AG08396 (cell line): ENCODE measurements at regions not wholly inside any gene's neighbourhood (a gene's known extent, or its start where the extent isn't known, plus 50 kb on each side); places are given as distances from the start of the nearest gene placed in this dataset.
"Not testable (repeated sequence)": the region's sequence is repeated elsewhere in the genome, so short reads cannot be mapped to it uniquely, and the experiment has no call there.

Source experiments
- DNase-seq: peaks from one replicate; pipeline ENCODE4 v3.0.0; 2012; ENCODE audit warnings: low spot score, mixed read lengths

DNA sequence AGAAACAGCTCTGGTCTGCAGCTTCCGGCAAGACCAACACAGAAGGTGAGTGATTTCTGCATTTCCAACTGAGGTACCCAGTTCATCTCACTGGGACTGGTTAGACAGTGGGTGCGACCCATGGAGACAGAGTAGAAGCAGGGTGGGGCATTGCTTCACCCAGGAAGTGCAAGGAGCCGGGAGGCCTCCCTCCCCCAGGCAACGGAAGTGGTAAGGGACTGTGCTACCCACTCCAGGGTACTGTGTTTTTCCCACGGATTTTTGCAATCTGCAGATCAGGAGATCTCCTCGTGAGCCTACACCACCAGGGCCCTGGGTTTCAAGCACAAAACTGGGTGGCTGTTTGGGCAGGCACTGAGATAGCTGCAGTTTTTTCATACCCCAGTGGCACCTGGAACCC lies 929.9 kb downstream of the SLITRK1 start:
- not testable (repeated sequence) for DNase-seq

- no peak for DNase-seq
Measured at GRCh38 chr13:82947683-82948082, 934.6 kb downstream of the SLITRK1 start.

- DNase-seq: no peak
Measured at GRCh38 chr13:82947191-82947621, 935.1 kb downstream of the SLITRK1 start.

GRCh38 chr13:82938644-82939043 lies 943.6 kb downstream of the SLITRK1 start:
- no peak for DNase-seq

DNA sequence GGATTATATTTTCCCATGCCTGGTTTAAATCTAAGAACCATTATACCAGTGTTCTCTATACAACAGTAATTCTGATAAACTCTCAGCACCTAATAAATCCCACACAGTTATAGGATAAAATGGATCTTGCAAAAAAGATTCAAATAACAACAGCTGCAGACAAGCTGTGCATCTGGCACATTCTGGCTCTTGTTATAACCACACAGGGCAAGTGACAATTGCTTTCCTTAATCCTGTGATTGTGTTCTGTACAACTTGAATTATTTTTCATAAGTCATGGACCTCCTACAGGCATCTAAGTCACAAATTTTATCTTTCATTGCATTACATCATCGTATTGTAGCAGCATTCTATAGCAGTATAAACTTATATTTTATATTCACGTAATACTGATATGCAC lies 948.3 kb downstream of the SLITRK1 start:
- no peak for DNase-seq

DNA sequence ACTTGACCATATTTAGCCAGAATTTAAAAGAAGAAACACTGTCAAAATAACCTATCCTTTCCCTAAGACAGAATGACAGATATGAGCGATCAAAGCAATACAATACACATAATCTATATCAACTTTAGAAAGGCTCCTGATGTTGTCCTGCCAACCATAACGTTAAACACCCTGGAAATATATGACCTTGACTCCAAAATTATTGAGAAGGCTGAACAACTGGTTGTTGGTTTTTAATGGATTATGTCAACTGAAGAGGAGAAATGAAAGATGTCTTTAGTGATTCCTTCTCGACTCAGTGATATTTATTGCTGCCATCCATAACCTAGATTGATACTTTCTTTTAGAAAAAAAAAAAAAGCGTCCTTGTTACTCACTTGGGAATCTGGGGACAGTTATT lies 957.2 kb downstream of the SLITRK1 start:
- no peak for DNase-seq

DNA sequence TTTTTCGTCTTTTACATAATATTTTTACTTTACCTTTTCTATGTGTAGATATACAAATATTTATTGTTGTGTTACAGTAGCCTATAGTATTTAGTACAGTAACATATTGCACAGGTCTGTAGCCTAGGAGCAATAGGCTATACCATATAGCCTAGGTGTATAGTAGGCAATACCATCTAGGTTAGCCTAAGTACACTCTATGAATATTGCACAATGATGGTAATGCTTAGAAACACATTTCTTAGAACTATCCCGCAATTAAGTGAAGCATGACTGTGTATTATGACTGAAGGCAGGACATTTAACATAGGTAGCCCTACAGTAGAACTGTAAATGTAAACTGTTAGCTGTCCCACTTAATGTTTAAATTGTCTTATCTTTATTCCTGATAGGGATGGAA lies 964.3 kb downstream of the SLITRK1 start:
- no peak for DNase-seq

DNA sequence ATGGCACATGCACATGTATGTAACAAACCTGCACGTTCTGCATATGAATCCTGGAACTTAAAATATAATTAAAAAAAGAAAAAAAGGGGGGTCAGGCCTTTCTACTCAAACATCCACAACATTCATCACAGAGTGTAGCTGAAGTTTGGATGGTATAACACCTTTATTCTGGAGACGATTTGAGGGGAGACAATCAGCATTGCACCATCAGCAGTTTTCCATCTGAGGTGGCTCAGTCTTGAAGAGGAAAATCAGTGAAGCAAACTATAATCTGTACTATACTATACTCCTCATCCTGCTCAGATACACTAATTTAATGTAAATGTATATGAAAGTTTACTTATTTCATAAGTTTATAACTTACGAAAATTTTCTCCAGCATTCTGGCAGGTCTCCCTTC lies 969.7 kb downstream of the SLITRK1 start:
- DNase-seq: no peak

DNA sequence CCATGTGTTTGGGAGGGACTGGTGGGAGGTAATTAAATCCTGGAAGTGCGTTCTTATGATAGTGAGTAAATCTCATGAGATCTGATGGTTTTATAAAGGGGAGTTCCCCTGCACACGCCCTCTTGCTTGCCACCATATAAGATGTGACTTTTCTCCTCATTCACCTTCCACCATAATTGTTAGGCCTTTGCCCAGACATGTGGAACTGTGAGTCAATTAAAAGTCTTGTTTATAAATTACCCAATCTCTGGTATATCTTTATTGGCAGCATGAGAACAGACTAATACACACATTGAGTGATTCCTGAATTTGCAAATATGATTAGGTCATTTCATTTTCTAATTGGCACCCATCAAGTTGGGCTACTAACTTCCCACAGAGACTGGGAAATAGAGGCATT lies 977.2 kb downstream of the SLITRK1 start:
- no peak for DNase-seq

DNA sequence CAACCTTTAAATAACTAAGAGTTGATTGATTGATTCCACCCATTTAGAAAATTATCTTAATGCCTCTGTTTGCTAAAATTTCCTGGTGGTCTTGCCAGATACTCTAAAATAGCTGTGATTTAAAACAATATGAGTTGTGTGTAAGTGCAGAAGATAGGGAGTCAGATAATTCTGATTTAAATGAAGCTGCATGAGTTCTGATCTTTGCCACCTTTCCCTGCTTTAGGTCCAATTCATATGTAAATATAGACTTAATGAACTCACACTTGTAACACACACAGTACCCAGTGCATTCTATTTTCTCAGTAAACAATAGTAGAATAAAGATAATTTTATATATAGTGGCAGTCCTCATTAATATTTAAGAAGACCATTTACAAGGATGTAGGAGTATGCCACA lies 981.8 kb downstream of the SLITRK1 start:
- DNase-seq: no peak

GRCh38 chr13:82898586-82898985 lies 983.7 kb downstream of the SLITRK1 start:
- no peak for DNase-seq

- DNase-seq: no peak
Measured at GRCh38 chr13:82879921-82880320, 1002.4 kb downstream of the SLITRK1 start.

DNA sequence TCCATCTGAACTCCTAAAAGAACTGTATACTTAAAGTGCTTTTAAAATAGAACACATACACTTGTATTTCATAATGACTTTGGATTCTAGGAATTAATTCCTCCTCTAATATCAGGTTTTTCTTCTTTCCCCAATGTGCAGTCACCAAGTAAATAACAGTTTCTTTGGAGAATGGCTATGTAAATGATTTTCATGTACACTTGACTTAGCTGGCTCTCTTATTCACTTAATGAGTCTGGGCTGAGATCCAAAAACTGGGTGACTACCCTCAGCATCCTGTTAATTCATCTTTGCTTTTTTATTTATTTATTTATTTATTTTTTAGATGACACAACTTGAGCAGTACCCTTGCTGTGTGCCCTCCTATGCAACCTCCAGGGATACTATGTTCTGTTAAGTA lies 1003.7 kb downstream of the SLITRK1 start:
- DNase-seq: no peak

- no peak for DNase-seq
Measured at GRCh38 chr13:82867284-82867683, 1015.0 kb downstream of the SLITRK1 start.

- DNase-seq: no peak
Measured at GRCh38 chr13:82850644-82851043, 1031.6 kb downstream of the SLITRK1 start.

- DNase-seq: no peak
Measured at GRCh38 chr13:82848766-82849165, 1033.5 kb downstream of the SLITRK1 start.

- DNase-seq: no peak
Measured at GRCh38 chr13:82847595-82847994, 1034.7 kb downstream of the SLITRK1 start.

DNA sequence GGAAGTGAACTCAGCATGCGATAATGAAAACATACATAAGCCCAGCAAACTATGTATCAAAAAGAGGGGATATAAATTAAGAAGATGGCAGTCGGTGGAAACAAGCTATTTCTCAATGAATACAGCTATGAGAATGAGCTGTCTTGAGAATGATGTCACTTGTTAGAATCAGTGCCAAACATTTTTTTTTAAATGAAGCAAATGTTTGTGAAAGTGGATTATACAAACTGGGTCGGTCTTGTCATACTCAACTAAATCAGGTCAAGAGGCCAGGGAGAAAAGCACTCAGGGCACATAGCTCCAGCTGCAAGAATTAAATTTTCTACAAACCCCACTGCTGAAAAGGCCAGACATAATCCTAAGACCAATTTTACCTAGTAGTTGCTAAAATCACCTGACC lies 1048.4 kb downstream of the SLITRK1 start:
- DNase-seq: peak; percentile 22

GRCh38 chr13:82829040-82829439 lies 1053.2 kb downstream of the SLITRK1 start:
- no peak for DNase-seq

- no peak for DNase-seq
Measured at GRCh38 chr13:82827724-82828123, 1054.5 kb downstream of the SLITRK1 start.

DNA sequence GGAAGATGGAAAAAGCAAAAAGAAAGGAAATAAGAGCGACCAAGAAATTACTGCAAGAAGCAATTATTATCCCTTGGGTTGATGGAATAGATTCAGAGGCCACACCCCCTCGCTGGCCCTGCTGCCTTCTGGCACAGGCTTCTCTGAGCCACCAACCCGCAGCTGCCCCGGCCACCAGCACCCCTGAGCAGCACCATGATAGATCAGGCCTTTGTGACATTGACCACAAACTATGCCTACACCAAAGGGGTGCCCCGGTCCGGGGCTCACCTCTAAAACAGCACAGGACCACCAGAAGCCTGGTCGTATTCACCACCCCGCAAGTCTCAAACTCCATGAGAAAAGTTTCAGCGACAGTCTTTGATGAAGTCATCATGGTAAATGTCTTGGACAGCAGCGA lies 1059.3 kb downstream of the SLITRK1 start:
- no peak for DNase-seq

DNA sequence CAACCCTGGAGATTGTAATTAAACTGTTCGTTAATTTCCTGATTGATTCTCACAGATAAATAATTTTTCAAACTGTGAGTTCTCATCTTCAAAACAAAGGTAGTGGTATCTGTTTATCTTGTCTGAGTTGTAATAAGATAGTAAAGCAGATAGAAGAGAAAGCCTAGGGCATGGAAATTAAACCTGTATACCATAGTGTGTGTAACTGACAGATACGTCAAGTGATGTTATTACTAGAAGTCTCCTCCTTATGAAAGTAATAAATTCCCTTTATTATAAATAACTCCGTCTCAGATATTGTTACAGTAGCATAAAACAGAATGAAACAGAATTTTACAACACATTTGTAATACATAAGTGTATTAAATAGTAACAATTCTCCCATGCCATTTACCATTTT lies 1065.1 kb downstream of the SLITRK1 start:
- no peak for DNase-seq

DNA sequence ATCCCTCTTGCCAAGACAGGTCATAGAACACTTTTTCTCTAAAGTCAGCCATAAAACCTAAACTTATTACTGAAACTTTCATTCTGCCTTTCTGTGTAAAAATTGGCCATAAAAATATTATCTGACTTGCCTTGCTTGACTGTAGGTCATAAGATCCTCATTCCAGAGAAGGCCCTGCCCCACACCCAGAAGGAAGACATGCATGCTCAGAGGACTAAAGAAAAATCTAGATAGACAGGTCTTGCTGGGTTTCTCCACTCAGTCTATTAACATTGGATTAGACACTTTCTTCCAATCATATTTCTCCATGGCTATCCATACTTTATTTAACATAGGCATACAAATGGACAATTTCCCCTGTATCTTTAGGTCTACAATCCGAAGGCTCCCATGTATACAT lies 1066.5 kb downstream of the SLITRK1 start:
- no peak for DNase-seq

GRCh38 chr13:82803341-82803740 lies 1078.9 kb downstream of the SLITRK1 start:
- DNase-seq: no peak

DNA sequence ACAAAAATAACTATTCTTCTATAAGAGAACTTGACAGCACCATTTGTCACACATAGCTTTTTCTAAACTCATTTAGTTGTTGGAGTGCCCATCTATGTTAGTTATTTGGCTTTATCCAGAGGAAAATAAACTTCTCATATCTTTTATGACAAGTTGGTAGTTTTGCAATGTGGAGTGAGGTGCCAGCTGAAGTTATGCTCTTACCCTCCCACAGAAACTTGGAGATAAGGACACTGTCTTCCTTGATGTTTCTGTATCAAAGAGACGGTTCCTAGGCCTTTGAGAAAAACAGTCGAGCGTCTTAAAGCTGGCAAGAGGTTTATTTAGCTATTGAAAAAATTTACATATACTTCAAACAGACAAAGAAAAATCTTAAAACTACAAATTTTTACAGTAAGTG lies 1079.7 kb downstream of the SLITRK1 start:
- no peak for DNase-seq
